H1 (cell line): ENCODE measurements at regions not wholly inside any gene's neighbourhood (a gene's known extent, or its start where the extent isn't known, plus 50 kb on each side); places are given as distances from the start of the nearest gene placed in this dataset.

Experiments
- CTCF ChIA-PET: fragments of 300-600 bp; sonication (Branson Sonifier 250); formaldehyde crosslinking; loops from one replicate; lab custom pipeline; 2021; ENCODE audit not compliant: partially characterized antibody; lab: Charles Lee
- POLR2A ChIA-PET: fragments of 300-600 bp; sonication (Branson Sonifier 250); formaldehyde crosslinking; loops from one replicate; lab custom pipeline; 2021; ENCODE audit warnings: inconsistent platforms; ENCODE audit not compliant: partially characterized antibody; lab: Charles Lee
- DNase-seq, 2 experiments: peaks; one replicate each; pipeline versions ENCODE4 v3.0.0 to v3.0.0-alpha.2; 2010 to 2022; ENCODE audit warnings: low spot score in 2 of 2, low read depth in 1 of 2, mixed read lengths in 1 of 2
- FAIRE-seq: peaks from 2 replicates; lab custom pipeline; 2011; peaks lifted over from hg19 to GRCh38; lab: Jason Lieb, UNC
- H2AFZ ChIP-seq: 2 replicates; pipeline ENCODE4 v1.8.1; 2012; ENCODE audit warnings: low read length, inconsistent platforms
- H2AK5ac ChIP-seq: 2 replicates; pipeline ENCODE4 v1.6.1; 2013; ENCODE audit warnings: low read depth, low read length
- H2BK120ac ChIP-seq: replicated peaks from 2 replicates; pipeline ENCODE3; 2013; ENCODE audit warnings: low read depth, low read length, inconsistent platforms
- H2BK12ac ChIP-seq: 2 replicates; pipeline ENCODE4 v1.6.1; 2013; ENCODE audit warnings: low read depth, low read length
- H2BK15ac ChIP-seq: 2 replicates; pipeline ENCODE4 v1.6.1; 2013; ENCODE audit warnings: low read length
- H2BK20ac ChIP-seq: 2 replicates; pipeline ENCODE4 v1.6.1; 2013; ENCODE audit warnings: low read length
- H2BK5ac ChIP-seq: 2 replicates; pipeline ENCODE4 v1.6.1; 2013; ENCODE audit warnings: low read depth, low read length
- H3K14ac ChIP-seq: 2 replicates; pipeline ENCODE4 v1.6.1; 2013; ENCODE audit warnings: inconsistent platforms; ENCODE audit not compliant: insufficient read length
- H3K18ac ChIP-seq: 2 replicates; pipeline ENCODE4 v1.6.1; 2013; ENCODE audit warnings: low read length; ENCODE audit errors: extremely low read depth
- H3K23ac ChIP-seq: 2 replicates; pipeline ENCODE4 v1.6.1; 2013; ENCODE audit warnings: inconsistent platforms; ENCODE audit not compliant: insufficient read length
- H3K23me2 ChIP-seq: 2 replicates; pipeline ENCODE4 v1.6.1; 2013; ENCODE audit warnings: low read depth, low read length
- H3K27ac ChIP-seq: 2 replicates; pipeline ENCODE4 v1.6.1; 2011; ENCODE audit warnings: low read depth, low read length, inconsistent platforms
- H3K27me3 ChIP-seq, 4 experiments: replicated peaks in 1 of 4; 1 replicate in 1 of 4; 2 replicates in 3 of 4; pipeline versions ENCODE4 v1.6.1 to v1.8.1; 2011 to 2013; ENCODE audit warnings: low read length in 3 of 4, mild to moderate bottlenecking in 3 of 4, inconsistent platforms in 2 of 4, mixed read lengths in 2 of 4, moderate library complexity in 1 of 4; ENCODE audit not compliant: control insufficient read depth in 3 of 4, insufficient read depth in 3 of 4; ENCODE audit errors: extremely low read depth in 1 of 4
- H3K36me3 ChIP-seq, 4 experiments: 2 replicates each; pipeline versions ENCODE4 v1.6.1 to v1.8.1; 2011 to 2013; ENCODE audit warnings: mild to moderate bottlenecking in 4 of 4, low read length in 3 of 4, moderate library complexity in 2 of 4, control low read depth in 1 of 4, inconsistent platforms in 1 of 4; ENCODE audit not compliant: insufficient read depth in 4 of 4, control insufficient read depth in 2 of 4
- H3K4ac ChIP-seq: replicated peaks from 2 replicates; pipeline ENCODE3; 2013; ENCODE audit warnings: low read length, low read depth, mixed read lengths, inconsistent platforms; ENCODE audit not compliant: insufficient read length
- H3K4me1 ChIP-seq, 4 experiments: replicated peaks in 1 of 4; 1 replicate in 1 of 4; 2 replicates in 3 of 4; pipeline versions ENCODE4 v1.6.1 to v1.8.1; 2011 to 2013; ENCODE audit warnings: low read length in 3 of 4, inconsistent platforms in 2 of 4, mixed read lengths in 1 of 4; ENCODE audit not compliant: insufficient read depth in 4 of 4, control insufficient read depth in 3 of 4
- H3K4me2 ChIP-seq, 2 experiments: 2 replicates each; pipeline versions ENCODE4 v1.6.1 to v1.8.1; 2011 to 2013; ENCODE audit warnings: low read depth in 2 of 2, low read length in 2 of 2, control low read depth in 1 of 2, inconsistent platforms in 1 of 2, mild to moderate bottlenecking in 1 of 2; ENCODE audit not compliant: insufficient read depth in 1 of 2
- H3K4me3 ChIP-seq, 4 experiments: fragments of 200-600, 300-600 bp in 1 of 4; sonication (generic), shearing (Covaris generic), sonication (Bioruptor Twin) in 1 of 4; 2 replicates each; pipeline versions ENCODE4 v1.5.1 to v1.8.1; 2011 to 2016; ENCODE audit warnings: low read length in 4 of 4, low read depth in 3 of 4, control low read depth in 2 of 4, inconsistent platforms in 2 of 4, mild to moderate bottlenecking in 2 of 4, mixed read lengths in 1 of 4, moderate library complexity in 1 of 4; ENCODE audit not compliant: insufficient read depth in 2 of 4; ENCODE audit errors: extremely low read depth in 1 of 4
- H3K56ac ChIP-seq: replicated peaks from 2 replicates; pipeline ENCODE3; 2013; ENCODE audit warnings: low read depth, mild to moderate bottlenecking, mixed read lengths, low read length, inconsistent platforms; ENCODE audit not compliant: insufficient read length
- H3K79me1 ChIP-seq: 2 replicates; pipeline ENCODE4 v1.6.1; 2013; ENCODE audit warnings: low read depth, low read length, control low read depth
- H3K79me2 ChIP-seq, 2 experiments: 2 replicates each; pipeline versions ENCODE4 v1.6.1 to v1.8.1; 2012 to 2013; ENCODE audit warnings: low read length in 2 of 2, mild to moderate bottlenecking in 2 of 2, inconsistent platforms in 1 of 2; ENCODE audit not compliant: insufficient read depth in 2 of 2, control insufficient read depth in 1 of 2
- H3K9ac ChIP-seq, 4 experiments: replicated peaks in 1 of 4; 1 replicate in 1 of 4; 2 replicates in 3 of 4; pipeline versions ENCODE4 v1.6.1 to v1.8.1; 2011 to 2013; ENCODE audit warnings: low read depth in 3 of 4, low read length in 3 of 4, control low read depth in 2 of 4, mild to moderate bottlenecking in 2 of 4, moderate library complexity in 2 of 4, inconsistent platforms in 1 of 4; ENCODE audit errors: extremely low read depth in 1 of 4
- H3K9me3 ChIP-seq, 2 experiments: 2 replicates each; pipeline versions ENCODE4 v1.6.1 to v1.8.1; 2012 to 2013; ENCODE audit warnings: mild to moderate bottlenecking in 2 of 2, moderate library complexity in 2 of 2, control low read depth in 1 of 2, inconsistent platforms in 1 of 2, low read depth in 1 of 2, low read length in 1 of 2, mixed read lengths in 1 of 2; ENCODE audit not compliant: insufficient read depth in 2 of 2
- H4K20me1 ChIP-seq, 2 experiments: replicated peaks in 1 of 2; 2 replicates each; pipeline versions ENCODE3 to v1.8.1; 2011 to 2013; ENCODE audit warnings: inconsistent platforms in 2 of 2, low read length in 2 of 2, mild to moderate bottlenecking in 1 of 2; ENCODE audit not compliant: insufficient read depth in 2 of 2, control insufficient read depth in 1 of 2
- H4K5ac ChIP-seq: 2 replicates; pipeline ENCODE4 v1.6.1; 2013; ENCODE audit warnings: low read length, low read depth, mixed read lengths, inconsistent platforms; ENCODE audit not compliant: insufficient read length
- H4K8ac ChIP-seq: 2 replicates; pipeline ENCODE4 v1.8.0; 2013; ENCODE audit warnings: mild to moderate bottlenecking, moderate library complexity, low read length, inconsistent platforms; ENCODE audit not compliant: insufficient read depth; ENCODE audit errors: extremely low read depth
- H4K91ac ChIP-seq: replicated peaks from 2 replicates; pipeline ENCODE3; 2013; ENCODE audit warnings: low read length, mixed read lengths, inconsistent platforms; ENCODE audit not compliant: insufficient read length
- PHF8 ChIP-seq: fragments of 200-600 bp; sonication (generic); conservative IDR thresholded peaks from 2 replicates; pipeline ENCODE4 v1.7.1; 2012; ENCODE audit warnings: low read depth, mild to moderate bottlenecking, inconsistent platforms, low read length, moderate library complexity
- SAP30 ChIP-seq: fragments of 300-600 bp; sonication (generic); IDR thresholded peaks from 2 replicates; pipeline ENCODE4 v1.7.1; 2012; ENCODE audit warnings: low read length, moderate library complexity, mild to moderate bottlenecking, inconsistent platforms; ENCODE audit not compliant: insufficient read depth, insufficient replicate concordance
- WGBS, 2 experiments: shearing (Covaris generic) in 1 of 2; methylation state at CpG; one replicate each; pipeline versions ENCODE4 v1.1.6 to v1.1.7; 2013 to 2015; ENCODE audit warnings: low lambda C conversion rate in 2 of 2, mixed read lengths in 2 of 2, inconsistent platforms in 1 of 2, low coverage in 1 of 2, missing lambda C conversion rate in 1 of 2; ENCODE audit not compliant: insufficient replicate concordance in 2 of 2, insufficient coverage in 1 of 2, insufficient read length in 1 of 2; ENCODE audit errors: extremely low coverage in 1 of 2, missing lambda C conversion rate in 1 of 2; 5-methylcytosine and 5-hydroxymethylcytosine counted together

DNA sequence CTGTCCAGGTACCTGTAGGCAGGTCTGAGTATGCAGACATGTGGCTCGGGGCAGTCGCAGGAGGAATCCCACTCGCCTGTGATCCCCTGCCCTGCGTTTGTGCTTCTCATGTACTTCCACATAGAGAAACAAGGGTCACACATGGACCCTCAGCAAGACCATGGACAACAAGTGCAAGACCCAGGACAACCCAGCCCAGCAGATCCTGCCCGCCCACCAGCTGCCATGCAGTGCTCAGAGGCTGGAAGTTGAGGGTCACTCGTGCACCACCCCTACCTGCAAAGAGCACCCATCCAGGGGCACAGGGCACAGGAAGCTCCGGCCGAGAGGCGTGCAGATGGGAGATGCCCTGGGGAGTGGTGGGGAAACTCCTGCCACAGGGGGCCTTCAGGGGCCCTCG, 67.5 kb upstream of the C14orf180 start:
- Histone ChIP-seq H2AK5ac (no peak overlapping the region), H2BK120ac (no peak overlapping the region), H3K27ac (no peak overlapping the region), H3K18ac (no peak overlapping the region), H2BK5ac (no peak overlapping the region), H3K4me1 (no peaks in the 10 kb centered on the region), H3K36me3 (no peaks in the 10 kb centered on the region), H3K14ac (no peak overlapping the region), H3K4me3 (no peak overlapping the region), H3K56ac (no peak overlapping the region), H2BK15ac (no peak overlapping the region), H3K4me2 (no peak overlapping the region), H2BK12ac (no peak overlapping the region), H3K23me2 (no peaks in the 10 kb centered on the region), H4K20me1 (no peaks in the 10 kb centered on the region), H3K27me3 (no peaks in the 10 kb centered on the region), H2AFZ (no peak overlapping the region), H4K91ac (no peak overlapping the region), H3K9me3 (peaks cover 7 to 13% of the 10 kb centered on the region in 2 experiments; a peak in 2 of 4 replicates), H4K8ac (peak overlapping the region; percentile 51; the same call in 1 of the 2 replicates), H3K4ac (no peak overlapping the region), H3K79me1 (no peaks in the 10 kb centered on the region), H2BK20ac (no peak overlapping the region), H3K79me2 (no peaks in the 10 kb centered on the region), H3K9ac (no peak overlapping the region), H3K23ac (no peak overlapping the region), H4K5ac (no peak overlapping the region)
- WGBS, 2 experiments = 87% methylated on average over 10 of the region's 10 CpGs; no CpG with 5 or more reads in 1 of the 2 experiments
- CTCF ChIA-PET = interaction anchor here (1.4 to 1.5 kb wide), 2 partner anchors 9 to 87 kb away, joined by 3 to 8 read pairs; no protein-coding TSS in a partner anchor
- FAIRE-seq (no peak), DNase-seq (peak in 1 of 2 experiments; percentile 38)
- no peak for TF ChIP-seq SAP30
- TF ChIP-seq PHF8 = no peak
- POLR2A ChIA-PET = no interaction called here
